T-cell (primary cell): ENCODE measurements at regions not wholly inside any gene's neighbourhood (a gene's known extent, or its start where the extent isn't known, plus 50 kb on each side); places are given as distances from the start of the nearest gene placed in this dataset.

Experiments
- ATAC-seq, 4 experiments: fragments of 200-7000 bp in 3 of 4; fragments of 150-1000 bp in 1 of 4; cut with Tn5 transposase; replicated peaks in 1 of 4; 1 replicate in 3 of 4; 2 replicates in 1 of 4; pipeline ENCODE4 v1.10.0; 2021; ENCODE audit warnings: moderate library complexity in 3 of 4, mild to moderate bottlenecking in 2 of 4, moderate number of reproducible peaks in 1 of 4
- CTCF ChIA-PET, 2 donors: fragments of 300-600 bp; sonication (Branson Sonifier 250); formaldehyde crosslinking; loops; one replicate each; lab custom pipeline; 2022; ENCODE audit warnings: antibody characterized with exemption in 2 of 2; lab: Charles Lee
- POLR2A ChIA-PET, 2 donors: fragments of 300-600 bp; sonication (Branson Sonifier 250); formaldehyde crosslinking; loops; one replicate each; lab custom pipeline; 2022; ENCODE audit warnings: antibody characterized with exemption in 2 of 2; lab: Charles Lee
- DNase-seq, 35 experiments: peaks; one replicate each; pipeline versions ENCODE4 v3.0.0 to v3.0.0-alpha.2; 2013 to 2023
- H3K27ac ChIP-seq: one replicate; pipeline ENCODE4 v1.5.1; 2013; ENCODE audit warnings: low read length
- H3K27me3 ChIP-seq, 2 experiments: replicated peaks in 1 of 2; 1 replicate in 1 of 2; 2 replicates in 1 of 2; pipeline versions ENCODE4 v1.6.1 to v1.7.0; 2013; ENCODE audit warnings: low read length in 1 of 2, mixed read lengths in 1 of 2; ENCODE audit not compliant: control insufficient read depth in 2 of 2, insufficient read depth in 2 of 2; ENCODE audit errors: extremely low read depth in 1 of 2
- H3K36me3 ChIP-seq, 2 donors: 1 replicate in 1 of 2; 2 replicates in 1 of 2; pipeline versions ENCODE4 v1.6.1 to v1.7.0; 2013; ENCODE audit warnings: low read length in 1 of 2; ENCODE audit not compliant: control insufficient read depth in 2 of 2, insufficient read depth in 1 of 2; ENCODE audit errors: extremely low read depth in 1 of 2
- H3K4me1 ChIP-seq, 2 experiments: 1 replicate in 1 of 2; 2 replicates in 1 of 2; pipeline versions ENCODE4 v1.6.1 to v1.7.0; 2013; ENCODE audit warnings: low read length in 2 of 2, mixed read lengths in 1 of 2; ENCODE audit not compliant: insufficient read depth in 2 of 2, control insufficient read depth in 1 of 2; ENCODE audit errors: extremely low read depth in 1 of 2
- H3K4me3 ChIP-seq, 2 donors: 1 replicate in 1 of 2; 2 replicates in 1 of 2; pipeline versions ENCODE4 v1.5.1 to v1.7.0; 2013; ENCODE audit warnings: mild to moderate bottlenecking in 2 of 2, low read length in 1 of 2, moderate library complexity in 1 of 2; ENCODE audit not compliant: control insufficient read depth in 1 of 2; ENCODE audit errors: extremely low read depth in 1 of 2
- H3K9me3 ChIP-seq: 2 replicates; pipeline ENCODE4 v1.7.0; 2013
- H3K27ac Mint-ChIP-seq, 2 donors: one replicate each; pipeline ENCODE4 v1.8.0; 2020 to 2021; ENCODE audit warnings: mild to moderate bottlenecking in 2 of 2, mixed read lengths in 2 of 2
- H3K27me3 Mint-ChIP-seq, 2 donors: one replicate each; pipeline ENCODE4 v1.8.0; 2021 to 2022; ENCODE audit warnings: mixed read lengths in 2 of 2
- H3K36me3 Mint-ChIP-seq: one replicate; pipeline ENCODE4 v1.8.0; 2021; ENCODE audit warnings: mixed read lengths
- H3K4me1 Mint-ChIP-seq, 3 donors: one replicate each; pipeline ENCODE4 v1.8.0; 2020 to 2022; ENCODE audit warnings: mixed read lengths in 3 of 3, mild to moderate bottlenecking in 1 of 3
- H3K4me3 Mint-ChIP-seq, 3 donors: one replicate each; pipeline ENCODE4 v1.8.0; 2020 to 2022; ENCODE audit warnings: mild to moderate bottlenecking in 3 of 3, mixed read lengths in 3 of 3, moderate library complexity in 3 of 3
- H3K9me3 Mint-ChIP-seq, 3 donors: one replicate each; pipeline ENCODE4 v1.8.0; 2020 to 2022; ENCODE audit warnings: mixed read lengths in 3 of 3
- WGBS: methylation state at CpG from one replicate; pipeline ENCODE4 v1.1.5; 2013; ENCODE audit warnings: missing lambda C conversion rate; ENCODE audit not compliant: insufficient coverage; 5-methylcytosine and 5-hydroxymethylcytosine counted together

GRCh38 chr9:95641586-95641985 is 124.8 kb upstream of the PTCH1 start:
- no peak overlapping the region for H3K27ac Mint-ChIP-seq
- Histone ChIP-seq H3K27me3 (no peaks in the 10 kb centered on the region), H3K9me3 (no peaks in the 10 kb centered on the region), H3K27ac (no peak overlapping the region), H3K36me3 (no peaks in the 10 kb centered on the region), H3K4me3 (no peak overlapping the region), H3K4me1 (no peaks in the 10 kb centered on the region)
- H3K4me1 Mint-ChIP-seq: no peaks in the 10 kb centered on the region
- WGBS: no CpG with 5 or more reads among the region's 6 CpGs
- H3K27me3 Mint-ChIP-seq: peaks cover 4 to 23% of the 10 kb centered on the region in 2 donors
- ChIA-PET CTCF (no interaction called here), POLR2A (interaction anchor here in 1 of 2 donors (0.6 kb wide), 1 partner anchor 667 kb away, joined by 3 read pairs; no protein-coding TSS in a partner anchor)
- H3K36me3 Mint-ChIP-seq: no peaks in the 10 kb centered on the region
- H3K9me3 Mint-ChIP-seq: peaks cover 0 to 11% (median 7%) of the 10 kb centered on the region in 3 donors
- ATAC-seq (no peak), DNase-seq (no peak)
- H3K4me3 Mint-ChIP-seq: no peak overlapping the region

GRCh38 chr9:95640336-95640735 is 123.6 kb upstream of the PTCH1 start:
- H3K27me3 Mint-ChIP-seq: peaks cover 4 to 23% of the 10 kb centered on the region in 2 donors
- ATAC-seq (no peak), DNase-seq (no peak)
- no peaks in the 10 kb centered on the region for H3K4me1 Mint-ChIP-seq
- H3K36me3 ChIP-seq: no peaks in the 10 kb centered on the region
- ChIA-PET CTCF (no interaction called here), POLR2A (no interaction called here)
- peaks cover 0 to 4% of the 10 kb centered on the region in 2 experiments for H3K27me3 ChIP-seq
- H3K4me3 Mint-ChIP-seq: no peak overlapping the region
- no peak overlapping the region for H3K27ac ChIP-seq
- no peaks in the 10 kb centered on the region for H3K9me3 ChIP-seq
- no peak overlapping the region for H3K27ac Mint-ChIP-seq
- no peak overlapping the region for H3K4me3 ChIP-seq
- H3K9me3 Mint-ChIP-seq: peaks cover 0 to 8% (median 7%) of the 10 kb centered on the region in 3 donors
- 100% methylated on average over 4 of the region's 6 CpGs for WGBS
- H3K36me3 Mint-ChIP-seq: no peaks in the 10 kb centered on the region
- H3K4me1 ChIP-seq: no peaks in the 10 kb centered on the region

- H3K9me3 Mint-ChIP-seq: peaks cover 0 to 8% (median 7%) of the 10 kb centered on the region in 3 donors
- CTCF ChIA-PET: no interaction called here
These were observed 119.4 kb upstream of the PTCH1 start for GRCh38 chr9:95635986-95636671.

DNA sequence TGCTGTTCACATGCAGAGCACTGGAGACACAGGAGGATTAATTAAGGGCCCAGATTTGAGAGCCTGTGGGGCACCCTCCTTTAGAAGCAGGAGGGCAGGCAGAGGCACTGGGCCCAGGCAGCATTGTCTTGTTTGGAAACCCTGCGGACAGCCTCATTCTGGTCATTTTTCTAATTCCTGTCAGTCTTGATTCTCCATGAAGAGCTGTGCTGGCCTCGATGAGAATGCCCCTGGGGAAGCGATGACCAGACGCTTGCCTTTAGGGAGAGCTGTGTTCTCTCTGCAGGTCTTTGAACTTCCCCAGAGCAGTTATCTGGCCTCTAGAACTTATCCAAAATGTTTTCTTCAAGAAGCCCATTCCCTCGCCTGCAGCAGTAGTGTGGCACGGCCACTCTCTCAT is 117.8 kb upstream of the PTCH1 start:
- Histone ChIP-seq H3K36me3 (no peaks in the 10 kb centered on the region), H3K27ac (no peak overlapping the region), H3K4me1 (no peaks in the 10 kb centered on the region), H3K27me3 (peaks cover 0 to 4% of the 10 kb centered on the region in 2 experiments), H3K9me3 (no peaks in the 10 kb centered on the region), H3K4me3 (no peak overlapping the region)
- ChIA-PET CTCF (no interaction called here), POLR2A (no interaction called here)
- no peaks in the 10 kb centered on the region for H3K36me3 Mint-ChIP-seq
- H3K4me3 Mint-ChIP-seq: no peak overlapping the region
- no peaks in the 10 kb centered on the region for H3K4me1 Mint-ChIP-seq
- H3K27me3 Mint-ChIP-seq: peaks cover 2 to 13% of the 10 kb centered on the region in 2 donors
- whole genome bisulfite sequencing: 100% methylated on average over 2 of the region's 6 CpGs
- peaks cover 0 to 8% (median 7%) of the 10 kb centered on the region in 3 donors for H3K9me3 Mint-ChIP-seq
- no peak overlapping the region for H3K27ac Mint-ChIP-seq
- no peak for ATAC-seq
- DNase-seq: no peak

More at GRCh38 chr9:95635986-95636671, 119.4 kb upstream of the PTCH1 start:
- peaks cover 4 to 23% of the 10 kb centered on the region in 2 donors for H3K27me3 Mint-ChIP-seq
- no peaks in the 10 kb centered on the region for H3K4me1 ChIP-seq
- peaks cover 0 to 4% of the 10 kb centered on the region in 2 experiments for H3K27me3 ChIP-seq
- H3K4me1 Mint-ChIP-seq: no peaks in the 10 kb centered on the region
- 94% methylated on average over 2 of the region's 4 CpGs for WGBS
- no peak overlapping the region for H3K27ac ChIP-seq
- POLR2A ChIA-PET: no interaction called here
- H3K36me3 Mint-ChIP-seq: no peaks in the 10 kb centered on the region
- H3K36me3 ChIP-seq: no peaks in the 10 kb centered on the region
- ATAC-seq: no peak
- DNase-seq: no peak
- H3K9me3 ChIP-seq: no peaks in the 10 kb centered on the region
- H3K4me3 ChIP-seq: no peak overlapping the region
- no peak overlapping the region for H3K27ac Mint-ChIP-seq
- H3K4me3 Mint-ChIP-seq: no peak overlapping the region

DNA sequence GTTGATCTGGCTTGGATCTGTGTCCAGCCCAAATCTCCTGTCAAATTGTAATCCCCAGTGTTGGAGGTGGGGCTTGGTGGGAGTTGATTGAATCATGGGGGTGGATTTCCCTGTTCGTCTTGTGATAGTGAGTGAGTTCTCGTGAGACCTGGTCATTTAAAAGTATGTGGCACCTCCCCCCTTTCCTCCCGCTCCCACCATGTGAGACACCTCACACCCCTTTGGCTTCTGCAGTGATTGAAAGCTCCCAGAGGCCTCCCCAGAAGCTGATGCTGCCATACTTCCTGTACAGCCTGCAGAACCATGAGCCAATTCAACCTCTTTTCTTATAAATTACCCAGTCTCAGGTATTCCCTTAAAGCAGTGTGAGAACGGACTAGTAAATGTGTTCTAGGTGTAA is 117.3 kb upstream of the PTCH1 start:
- Mint-ChIP-seq H3K9me3 (peaks cover 0 to 8% (median 7%) of the 10 kb centered on the region in 3 donors), H3K27ac (no peak overlapping the region), H3K4me3 (no peak overlapping the region), H3K4me1 (no peaks in the 10 kb centered on the region), H3K27me3 (peaks cover 2 to 10% of the 10 kb centered on the region in 2 donors), H3K36me3 (no peaks in the 10 kb centered on the region)
- ChIA-PET CTCF (no interaction called here), POLR2A (no interaction called here)
- Histone ChIP-seq H3K4me3 (no peak overlapping the region), H3K36me3 (no peaks in the 10 kb centered on the region), H3K27me3 (peaks cover 0 to 4% of the 10 kb centered on the region in 2 experiments), H3K4me1 (no peaks in the 10 kb centered on the region), H3K9me3 (no peaks in the 10 kb centered on the region), H3K27ac (no peak overlapping the region)
- ATAC-seq (no peak), DNase-seq (no peak)
- 100% methylated on average over 2 of the region's 4 CpGs for WGBS

DNA sequence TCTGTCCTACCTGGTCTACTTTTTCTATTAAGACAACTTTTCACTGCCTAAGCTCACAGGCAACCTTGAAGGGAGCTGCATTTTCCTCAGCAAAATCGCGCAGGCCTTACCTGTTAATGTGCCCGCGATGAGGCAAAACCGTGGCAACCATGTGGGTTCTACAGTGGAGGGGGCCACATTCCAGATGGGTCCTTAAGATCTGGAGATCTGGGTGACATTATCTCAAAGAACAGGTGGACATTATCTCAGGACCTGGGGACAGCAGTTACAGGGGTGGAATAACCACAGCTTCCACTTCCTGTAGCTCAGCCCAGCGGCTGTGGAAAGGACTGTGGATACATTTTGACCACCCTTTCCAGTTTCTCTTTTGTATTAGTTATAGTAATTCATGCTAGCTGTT is 112.8 kb upstream of the PTCH1 start:
- H3K36me3 Mint-ChIP-seq: no peaks in the 10 kb centered on the region
- H3K27ac Mint-ChIP-seq: no peak overlapping the region
- Histone ChIP-seq H3K4me3 (no peak overlapping the region), H3K36me3 (no peaks in the 10 kb centered on the region), H3K27me3 (peaks cover 0 to 25% of the 10 kb centered on the region in 2 experiments), H3K4me1 (peaks cover 2 to 12% of the 10 kb centered on the region in 2 experiments), H3K27ac (no peak overlapping the region), H3K9me3 (no peaks in the 10 kb centered on the region)
- peaks cover 17 to 23% (median 23%) of the 10 kb centered on the region in 3 donors for H3K4me1 Mint-ChIP-seq
- peaks cover 0 to 17% of the 10 kb centered on the region in 2 donors for H3K27me3 Mint-ChIP-seq
- 98% methylated on average over 5 of the region's 6 CpGs for WGBS
- H3K4me3 Mint-ChIP-seq: no peak overlapping the region
- no peak for ATAC-seq
- ChIA-PET POLR2A (no interaction called here), CTCF (no interaction called here)
- no peak for DNase-seq
- H3K9me3 Mint-ChIP-seq: no peaks in the 10 kb centered on the region
